ENCODE measurements at regions not wholly inside any gene's neighbourhood (a gene's known extent, or its start where the extent isn't known, plus 50 kb on each side); places are given as distances from the start of the nearest gene placed in this dataset.

- DNase-seq (ENCODE audit: low read depth, low spot score) = no peak
- no peak overlapping the region for H3K4me3 ChIP-seq (ENCODE audit: low read depth, low read length)
- no peak for TF ChIP-seq CTCF (IDR thresholded peaks at IDR 0.05; ENCODE audit: low read depth, low read length)
- in situ Hi-C loops (cut with HindIII; ENCODE audit: low sequenced_read_pairs) = no loop called here
Measured at GRCh38 chr1:106226550-106226949, 829.9 kb upstream of the PRMT6 start.

GRCh38 chr1:106232128-106232527, 824.3 kb upstream of the PRMT6 start:
- no peak for TF ChIP-seq CTCF (IDR thresholded peaks at IDR 0.05; ENCODE audit: low read depth, low read length)
- H3K4me3 ChIP-seq (ENCODE audit: low read depth, low read length) = no peak overlapping the region
- in situ Hi-C loops (cut with HindIII; ENCODE audit: low sequenced_read_pairs) = no loop called here
- no peak for DNase-seq (ENCODE audit: low read depth, low spot score)

GRCh38 chr1:106233511-106233910, 823.0 kb upstream of the PRMT6 start:
- DNase-seq (ENCODE audit: low read depth, low spot score) = no peak
- no peak overlapping the region for H3K4me3 ChIP-seq (ENCODE audit: low read depth, low read length)
- TF ChIP-seq CTCF (IDR thresholded peaks at IDR 0.05; ENCODE audit: low read depth, low read length) = no peak
- in situ Hi-C loops (cut with HindIII; ENCODE audit: low sequenced_read_pairs) = no loop called here

- no peak for DNase-seq (ENCODE audit: low read depth, low spot score)
- in situ Hi-C loops (cut with HindIII; ENCODE audit: low sequenced_read_pairs) = no loop called here
- no peak overlapping the region for H3K4me3 ChIP-seq (ENCODE audit: low read depth, low read length)
- TF ChIP-seq CTCF (IDR thresholded peaks at IDR 0.05; ENCODE audit: low read depth, low read length) = no peak
Measured at GRCh38 chr1:106249365-106249764, 807.1 kb upstream of the PRMT6 start.

GRCh38 chr1:106249810-106250209, 806.7 kb upstream of the PRMT6 start:
- DNase-seq (ENCODE audit: low read depth, low spot score) = no peak
- no peak for TF ChIP-seq CTCF (IDR thresholded peaks at IDR 0.05; ENCODE audit: low read depth, low read length)
- no peak overlapping the region for H3K4me3 ChIP-seq (ENCODE audit: low read depth, low read length)
- in situ Hi-C loops (cut with HindIII; ENCODE audit: low sequenced_read_pairs) = no loop called here

GRCh38 chr1:106254748-106255147, 801.7 kb upstream of the PRMT6 start:
- no peak for TF ChIP-seq CTCF (IDR thresholded peaks at IDR 0.05; ENCODE audit: low read depth, low read length)
- DNase-seq (ENCODE audit: low read depth, low spot score) = no peak
- in situ Hi-C loops (cut with HindIII; ENCODE audit: low sequenced_read_pairs) = no loop called here
- no peak overlapping the region for H3K4me3 ChIP-seq (ENCODE audit: low read depth, low read length)

- DNase-seq (ENCODE audit: low read depth, low spot score) = no peak
- TF ChIP-seq CTCF (IDR thresholded peaks at IDR 0.05; ENCODE audit: low read depth, low read length) = no peak
- in situ Hi-C loops (cut with HindIII; ENCODE audit: low sequenced_read_pairs) = no loop called here
- H3K4me3 ChIP-seq (ENCODE audit: low read depth, low read length) = no peak overlapping the region
Measured at GRCh38 chr1:106266786-106267185, 789.7 kb upstream of the PRMT6 start.

All from astrocyte of the spinal cord (primary cell).